DOHH2 (cell line): ENCODE measurements at regions not wholly inside any gene's neighbourhood (a gene's known extent, or its start where the extent isn't known, plus 50 kb on each side); places are given as distances from the start of the nearest gene placed in this dataset.

Source experiments
- H3F3A ChIP-seq: fragments of 200-600 bp; sonication (generic), shearing (Covaris generic); 2 replicates; pipeline ENCODE4 v1.6.0; 2016; ENCODE audit warnings: antibody characterized with exemption, mild to moderate bottlenecking; ENCODE audit not compliant: control insufficient read depth, insufficient read depth
- H3K27ac ChIP-seq: fragments of 200-600 bp; sonication (generic); 2 replicates; pipeline ENCODE4 v1.5.1; 2014; ENCODE audit warnings: low read depth, mild to moderate bottlenecking, low read length, moderate library complexity
- H3K27me3 ChIP-seq: fragments of 200-600 bp; sonication (generic); 2 replicates; pipeline ENCODE4 v1.6.1; 2014; ENCODE audit warnings: mild to moderate bottlenecking, low read length, mixed read lengths; ENCODE audit not compliant: control insufficient read depth
- H3K36me3 ChIP-seq: fragments of 200-600 bp; sonication (generic); 2 replicates; pipeline ENCODE4 v1.6.1; 2014; ENCODE audit warnings: mild to moderate bottlenecking, low read length, moderate library complexity, mixed read lengths; ENCODE audit not compliant: control insufficient read depth
- H3K4me1 ChIP-seq: fragments of 200-600 bp; sonication (generic); 2 replicates; pipeline ENCODE4 v1.6.1; 2014; ENCODE audit warnings: mild to moderate bottlenecking, low read length, mixed read lengths; ENCODE audit not compliant: control insufficient read depth
- H3K4me2 ChIP-seq: fragments of 200-600 bp; sonication (generic); 2 replicates; pipeline ENCODE4 v1.6.0; 2014; ENCODE audit warnings: mild to moderate bottlenecking, low read length, moderate library complexity
- H3K4me3 ChIP-seq: fragments of 200-600 bp; sonication (generic); 2 replicates; pipeline ENCODE4 v1.5.1; 2014; ENCODE audit warnings: mild to moderate bottlenecking, low read length, mixed read lengths
- H3K79me2 ChIP-seq: fragments of 200-600 bp; sonication (generic); 2 replicates; pipeline ENCODE4 v1.6.1; 2014; ENCODE audit warnings: mild to moderate bottlenecking, low read length, mixed read lengths; ENCODE audit not compliant: control insufficient read depth
- H3K9me2 ChIP-seq: fragments of 200-600 bp; sonication (generic); replicated peaks from 2 replicates; pipeline ENCODE4 v1.6.1; 2014; ENCODE audit warnings: mild to moderate bottlenecking, low read length, mixed read lengths; ENCODE audit not compliant: control insufficient read depth
- H3K9me3 ChIP-seq: fragments of 200-600 bp; sonication (generic); 2 replicates; pipeline ENCODE4 v1.6.1; 2014; ENCODE audit warnings: antibody characterized with exemption, low read length, mixed read lengths; ENCODE audit not compliant: control insufficient read depth, insufficient read depth
- H4K20me1 ChIP-seq: fragments of 200-600 bp; sonication (generic); 2 replicates; pipeline ENCODE4 v1.6.0; 2014; ENCODE audit warnings: low read depth, mild to moderate bottlenecking, antibody characterized with exemption, low read length, moderate library complexity; ENCODE audit not compliant: control insufficient read depth, insufficient read depth
- EZH2phosphoT487 ChIP-seq: fragments of 200-600 bp; sonication (generic); IDR thresholded peaks from 2 replicates; pipeline ENCODE4 v1.6.1; 2017; ENCODE audit warnings: borderline replicate concordance, mild to moderate bottlenecking, antibody characterized with exemption, low read length, moderate library complexity, mixed read lengths
- TF ChIP-seq, protein P1 (sequence below): fragments of 200-600 bp; sonication (generic); IDR thresholded peaks from one replicate; pipeline ENCODE4 v1.5.1; 2014; ENCODE audit warnings: antibody characterized with exemption, mild to moderate bottlenecking, low read depth, low read length; ENCODE audit not compliant: poor library complexity, severe bottlenecking

DNA sequence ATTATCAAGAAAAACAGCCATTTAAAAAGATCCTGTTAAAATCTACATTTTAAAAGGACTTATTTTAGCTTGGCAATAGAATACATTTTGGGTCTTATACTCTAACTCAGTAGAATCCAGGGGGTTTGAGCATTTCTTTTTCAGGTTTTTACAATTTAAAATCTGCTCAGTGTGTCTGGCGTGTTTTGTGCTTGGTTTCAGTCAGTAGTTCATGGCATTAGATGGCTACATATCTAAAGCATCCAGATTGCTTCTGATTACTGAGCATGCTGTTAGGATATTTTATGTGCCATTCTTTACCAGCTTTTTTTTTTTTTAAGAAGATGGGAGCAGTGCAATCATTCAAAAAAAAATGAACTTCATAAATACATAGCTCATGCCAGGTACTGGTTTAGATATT lies 566.1 kb upstream of the LARGE1 start:
- no peak for TF ChIP-seq EZH2phosphoT487
- TF ChIP-seq, protein P1, sequence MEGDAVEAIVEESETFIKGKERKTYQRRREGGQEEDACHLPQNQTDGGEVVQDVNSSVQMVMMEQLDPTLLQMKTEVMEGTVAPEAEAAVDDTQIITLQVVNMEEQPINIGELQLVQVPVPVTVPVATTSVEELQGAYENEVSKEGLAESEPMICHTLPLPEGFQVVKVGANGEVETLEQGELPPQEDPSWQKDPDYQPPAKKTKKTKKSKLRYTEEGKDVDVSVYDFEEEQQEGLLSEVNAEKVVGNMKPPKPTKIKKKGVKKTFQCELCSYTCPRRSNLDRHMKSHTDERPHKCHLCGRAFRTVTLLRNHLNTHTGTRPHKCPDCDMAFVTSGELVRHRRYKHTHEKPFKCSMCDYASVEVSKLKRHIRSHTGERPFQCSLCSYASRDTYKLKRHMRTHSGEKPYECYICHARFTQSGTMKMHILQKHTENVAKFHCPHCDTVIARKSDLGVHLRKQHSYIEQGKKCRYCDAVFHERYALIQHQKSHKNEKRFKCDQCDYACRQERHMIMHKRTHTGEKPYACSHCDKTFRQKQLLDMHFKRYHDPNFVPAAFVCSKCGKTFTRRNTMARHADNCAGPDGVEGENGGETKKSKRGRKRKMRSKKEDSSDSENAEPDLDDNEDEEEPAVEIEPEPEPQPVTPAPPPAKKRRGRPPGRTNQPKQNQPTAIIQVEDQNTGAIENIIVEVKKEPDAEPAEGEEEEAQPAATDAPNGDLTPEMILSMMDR = no peak
- H3K4me1 ChIP-seq = no peaks in the 10 kb centered on the region
- no peaks in the 10 kb centered on the region for H3K36me3 ChIP-seq
- no peak overlapping the region for H3K4me3 ChIP-seq
- no peaks in the 10 kb centered on the region for H3K9me2 ChIP-seq
- H3K9me3 ChIP-seq = no peaks in the 10 kb centered on the region; the same call in 1 of the 2 replicates
- no peaks in the 10 kb centered on the region for H4K20me1 ChIP-seq
- no peak overlapping the region for H3K4me2 ChIP-seq
- H3K79me2 ChIP-seq = no peaks in the 10 kb centered on the region
- no peak overlapping the region for H3K27ac ChIP-seq
- no peaks in the 10 kb centered on the region for H3K27me3 ChIP-seq
- H3F3A ChIP-seq = no peaks in the 10 kb centered on the region

DNA sequence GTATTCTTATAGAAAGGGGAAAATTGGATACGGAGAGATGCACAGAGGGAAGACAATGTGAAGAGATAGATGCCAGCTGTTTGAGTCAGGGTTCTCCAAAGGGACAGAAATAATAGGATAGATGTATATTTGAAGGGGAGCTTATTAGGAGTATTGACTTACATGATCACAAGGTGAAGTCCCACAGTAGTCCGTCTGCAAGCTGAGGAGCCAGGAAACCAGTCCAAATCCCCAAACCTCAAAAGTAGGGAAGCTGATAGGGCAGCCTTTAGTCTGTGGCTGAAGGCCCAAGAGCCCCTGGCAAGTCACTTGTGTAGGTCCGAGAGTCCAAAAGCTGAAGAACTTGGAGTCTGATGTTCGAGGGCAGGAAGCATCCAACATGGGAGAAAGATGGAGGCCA lies 569.6 kb upstream of the LARGE1 start:
- peaks cover 5% of the 10 kb centered on the region; the same call in 1 of the 2 replicates for H3K9me3 ChIP-seq
- H3K27me3 ChIP-seq = no peaks in the 10 kb centered on the region
- no peaks in the 10 kb centered on the region for H4K20me1 ChIP-seq
- no peaks in the 10 kb centered on the region for H3K36me3 ChIP-seq
- no peak overlapping the region for H3K4me2 ChIP-seq
- H3K9me2 ChIP-seq = no peaks in the 10 kb centered on the region
- H3K27ac ChIP-seq = no peak overlapping the region
- H3F3A ChIP-seq = no peaks in the 10 kb centered on the region
- no peaks in the 10 kb centered on the region for H3K79me2 ChIP-seq
- H3K4me1 ChIP-seq = no peaks in the 10 kb centered on the region
- TF ChIP-seq, protein P1 = no peak
- no peak for TF ChIP-seq EZH2phosphoT487
- no peak overlapping the region for H3K4me3 ChIP-seq

DNA sequence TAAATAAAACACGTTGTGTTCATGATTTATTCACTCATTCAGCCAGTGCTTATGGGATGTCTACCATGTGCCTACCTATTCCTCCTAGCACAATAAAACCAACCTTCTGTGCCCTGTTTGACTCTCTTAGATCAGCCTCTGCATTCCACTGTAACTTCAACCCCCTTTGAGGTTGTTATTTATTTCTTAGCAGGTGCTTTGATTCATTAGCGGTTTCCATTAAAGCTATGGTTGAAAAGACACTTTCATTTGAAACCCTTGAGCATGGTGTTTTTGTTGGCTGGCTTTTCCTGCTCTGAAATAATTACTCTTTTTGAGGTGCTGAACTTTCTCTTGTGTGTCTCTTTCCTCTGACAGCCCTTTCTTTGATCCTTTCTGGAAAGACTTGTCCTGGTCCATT lies 570.6 kb upstream of the LARGE1 start:
- no peaks in the 10 kb centered on the region for H3F3A ChIP-seq
- no peak overlapping the region for H3K4me2 ChIP-seq
- H3K36me3 ChIP-seq = no peaks in the 10 kb centered on the region
- H3K9me2 ChIP-seq = no peaks in the 10 kb centered on the region
- H3K4me3 ChIP-seq = no peak overlapping the region
- no peaks in the 10 kb centered on the region for H3K4me1 ChIP-seq
- H3K79me2 ChIP-seq = no peaks in the 10 kb centered on the region
- H3K27ac ChIP-seq = no peak overlapping the region
- H3K9me3 ChIP-seq = peaks cover 5% of the 10 kb centered on the region; the same call in 1 of the 2 replicates
- H3K27me3 ChIP-seq = no peaks in the 10 kb centered on the region
- no peaks in the 10 kb centered on the region for H4K20me1 ChIP-seq
- TF ChIP-seq EZH2phosphoT487 = no peak
- TF ChIP-seq, protein P1 = no peak
